Transverse colon (tissue), 4 donors: ENCODE measurements at regions not wholly inside any gene's neighbourhood (a gene's known extent, or its start where the extent isn't known, plus 50 kb on each side); places are given as distances from the start of the nearest gene placed in this dataset.

Experiments used
- DNase-seq: peaks from one replicate; pipeline ENCODE4 v3.0.0-alpha.2; 2019
- H3K27ac ChIP-seq, 4 donors: fragments of 200-600 bp; sonication (generic); 2 replicates each; pipeline ENCODE4 v1.5.1; 2016 to 2018; ENCODE audit warnings: inconsistent platforms in 4 of 4
- H3K27me3 ChIP-seq: fragments of 200-600 bp; sonication (generic); 2 replicates; pipeline ENCODE4 v1.5.1; 2017; ENCODE audit warnings: inconsistent platforms
- H3K36me3 ChIP-seq, 4 donors: fragments of 200-600 bp; sonication (generic); 2 replicates each; pipeline ENCODE4 v1.5.1; 2017 to 2019; ENCODE audit warnings: inconsistent platforms in 4 of 4
- H3K4me1 ChIP-seq, 4 donors: fragments of 200-600 bp; sonication (generic); 2 replicates each; pipeline ENCODE4 v1.5.1; 2017 to 2020; ENCODE audit warnings: inconsistent platforms in 4 of 4
- H3K4me3 ChIP-seq, 4 donors: fragments of 200-600 bp; sonication (generic); 1 replicate in 1 of 4; 2 replicates in 3 of 4; pipeline versions ENCODE4 v1.5.1 to v1.6.1; 2017 to 2019; ENCODE audit warnings: inconsistent platforms in 4 of 4
- H3K9me3 ChIP-seq, 2 donors: fragments of 200-600 bp; sonication (generic); 2 replicates each; pipeline ENCODE4 v1.5.1; 2017 to 2019; ENCODE audit warnings: inconsistent platforms in 2 of 2
- EP300 ChIP-seq: sonication (generic); formaldehyde crosslinking; IDR thresholded peaks from one replicate; pipeline ENCODE4 v1.6.1; 2017; ENCODE audit warnings: antibody characterized with exemption, low read depth
- POLR2A ChIP-seq: fragments of 450-650 bp; IDR thresholded peaks from one replicate; pipeline ENCODE4 v1.6.1; 2016; ENCODE audit warnings: antibody characterized with exemption, mild to moderate bottlenecking, moderate library complexity
- POLR2AphosphoS5 ChIP-seq, 3 donors: sonication (generic); formaldehyde crosslinking; IDR thresholded peaks; one replicate each; pipeline ENCODE4 v1.6.1; 2016; ENCODE audit warnings: antibody characterized with exemption in 3 of 3
- WGBS, 2 donors: methylation state at CpG; one replicate each; pipeline ENCODE4 v1.1.5; 2018; ENCODE audit warnings: low coverage in 1 of 2; 5-methylcytosine and 5-hydroxymethylcytosine counted together
- in situ Hi-C, 4 donors: fragments of 200-750 bp; cut with MboI; loops; one replicate each; pipeline versions ENCODE4 v1.15.0 to v1.15.1; 2017; ENCODE audit warnings: low sequenced_read_pairs in 3 of 4, low pct_ligation_motif_present in 1 of 4, low pct_unique_long_range_greater_than_20kb in 1 of 4
- intact Hi-C: fragments of 100-400 bp; cut with DNase I; formaldehyde crosslinking; loops from one replicate; pipeline ENCODE4 v1.15.1; 2023; ENCODE audit warnings: low total_unique reads
- TF ChIP-seq, protein P1 (sequence below), 5 experiments: fragments of 200-600 bp in 3 of 5; fragments of 450-650 bp in 2 of 5; sonication (generic) in 3 of 5; IDR thresholded peaks; 1 replicate in 2 of 5; 2 replicates in 3 of 5; pipeline ENCODE4 v1.5.1; 2016 to 2017; ENCODE audit warnings: antibody characterized with exemption in 5 of 5, inconsistent platforms in 3 of 5, mild to moderate bottlenecking in 2 of 5, moderate library complexity in 1 of 5

DNA sequence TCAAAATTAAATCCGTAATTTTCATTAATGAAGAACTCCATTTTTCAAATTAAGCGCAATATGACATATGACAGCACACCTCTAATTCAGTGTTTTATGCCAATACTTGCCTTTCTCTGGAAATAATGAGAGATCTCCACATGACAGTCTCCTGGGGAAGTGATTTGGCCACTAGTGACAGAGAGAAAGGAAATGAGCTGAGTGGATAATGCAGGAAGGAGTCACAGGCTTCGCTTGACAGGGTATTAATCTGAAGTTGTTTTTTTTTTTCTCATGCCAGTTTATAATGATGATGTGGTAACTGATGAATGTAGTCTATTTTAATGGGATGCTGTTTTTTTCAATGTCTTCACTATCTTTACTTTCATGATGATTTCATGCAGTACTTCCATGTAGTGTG, 1079.4 kb upstream of the GYPC start:
- no peak overlapping the region for H3K27ac ChIP-seq
- no peaks in the 10 kb centered on the region for H3K36me3 ChIP-seq
- WGBS, 2 donors, result 84 to 85% methylated on average over 3 of the region's 3 CpGs
- intact Hi-C loops (no loop called here), in situ Hi-C loops (no loop called here)
- H3K4me3 ChIP-seq, result no peak overlapping the region
- TF ChIP-seq, protein P1, sequence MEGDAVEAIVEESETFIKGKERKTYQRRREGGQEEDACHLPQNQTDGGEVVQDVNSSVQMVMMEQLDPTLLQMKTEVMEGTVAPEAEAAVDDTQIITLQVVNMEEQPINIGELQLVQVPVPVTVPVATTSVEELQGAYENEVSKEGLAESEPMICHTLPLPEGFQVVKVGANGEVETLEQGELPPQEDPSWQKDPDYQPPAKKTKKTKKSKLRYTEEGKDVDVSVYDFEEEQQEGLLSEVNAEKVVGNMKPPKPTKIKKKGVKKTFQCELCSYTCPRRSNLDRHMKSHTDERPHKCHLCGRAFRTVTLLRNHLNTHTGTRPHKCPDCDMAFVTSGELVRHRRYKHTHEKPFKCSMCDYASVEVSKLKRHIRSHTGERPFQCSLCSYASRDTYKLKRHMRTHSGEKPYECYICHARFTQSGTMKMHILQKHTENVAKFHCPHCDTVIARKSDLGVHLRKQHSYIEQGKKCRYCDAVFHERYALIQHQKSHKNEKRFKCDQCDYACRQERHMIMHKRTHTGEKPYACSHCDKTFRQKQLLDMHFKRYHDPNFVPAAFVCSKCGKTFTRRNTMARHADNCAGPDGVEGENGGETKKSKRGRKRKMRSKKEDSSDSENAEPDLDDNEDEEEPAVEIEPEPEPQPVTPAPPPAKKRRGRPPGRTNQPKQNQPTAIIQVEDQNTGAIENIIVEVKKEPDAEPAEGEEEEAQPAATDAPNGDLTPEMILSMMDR (IDR thresholded peaks at IDR 0.05), result no peak
- TF ChIP-seq POLR2A, result no peak
- no peak for TF ChIP-seq POLR2AphosphoS5 (IDR thresholded peaks at IDR 0.05)
- TF ChIP-seq EP300, result no peak
- no peak for DNase-seq
- peaks cover 0 to 4% (median 0%) of the 10 kb centered on the region in 4 donors for H3K4me1 ChIP-seq
- H3K9me3 ChIP-seq, result no peaks in the 10 kb centered on the region
- no peaks in the 10 kb centered on the region for H3K27me3 ChIP-seq

DNA sequence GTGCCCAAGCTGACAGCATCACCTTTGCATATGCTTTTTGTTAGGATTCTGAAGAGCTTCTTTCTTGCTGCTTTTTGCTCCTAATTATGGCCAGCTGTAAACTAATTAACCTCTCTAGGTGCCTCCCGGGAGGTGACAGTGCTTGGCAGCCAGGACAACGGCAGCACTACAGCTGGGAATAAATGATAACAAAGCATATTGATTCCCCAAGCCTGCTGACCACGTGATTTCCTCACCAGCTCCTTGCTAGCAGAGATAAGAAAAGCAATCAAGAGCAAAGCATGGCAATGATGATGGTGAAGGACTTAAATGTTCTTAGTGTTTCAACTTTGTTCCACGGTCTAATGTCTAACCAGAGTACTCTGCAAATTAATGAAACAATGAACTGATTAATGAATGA, 1074.4 kb upstream of the GYPC start:
- DNase-seq, result peak; percentile 27
- Histone ChIP-seq H3K4me1 (peaks cover 0 to 7% (median 0%) of the 10 kb centered on the region in 4 donors), H3K36me3 (no peaks in the 10 kb centered on the region), H3K27ac (no peak overlapping the region), H3K4me3 (no peak overlapping the region), H3K27me3 (no peaks in the 10 kb centered on the region), H3K9me3 (no peaks in the 10 kb centered on the region)
- intact Hi-C loops (no loop called here), in situ Hi-C loops (no loop called here)
- TF ChIP-seq, protein P1 (IDR thresholded peaks at IDR 0.05), result no peak
- TF ChIP-seq POLR2A (no peak), POLR2AphosphoS5 (IDR thresholded peaks at IDR 0.05) (no peak), EP300 (no peak)
- WGBS, 2 donors, result 12 to 24% methylated on average over 2 to 4 of the region's 4 CpGs

DNA sequence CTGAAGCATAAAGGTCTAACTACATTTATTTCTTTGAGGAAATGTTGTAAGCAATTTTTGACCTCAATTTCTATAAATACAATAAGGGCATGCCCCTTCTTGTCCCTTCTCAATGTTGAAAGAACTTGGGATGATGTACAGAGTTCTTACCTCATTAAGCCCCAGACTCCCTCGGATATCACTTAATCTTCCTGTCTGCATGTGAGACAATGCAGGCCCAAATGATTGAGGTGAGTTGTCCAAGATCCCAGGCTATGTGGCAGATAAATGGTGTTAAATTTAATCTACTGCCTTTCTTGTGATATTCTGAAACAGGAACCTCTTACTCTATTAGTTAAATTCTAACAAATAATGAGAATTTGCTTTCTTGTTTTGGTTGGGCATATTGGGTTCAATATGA, 1073.4 kb upstream of the GYPC start:
- DNase-seq, result no peak
- TF ChIP-seq EP300 (no peak), POLR2A (no peak), POLR2AphosphoS5 (IDR thresholded peaks at IDR 0.05) (no peak)
- TF ChIP-seq, protein P1 (IDR thresholded peaks at IDR 0.05), result no peak
- no peaks in the 10 kb centered on the region for H3K36me3 ChIP-seq
- H3K9me3 ChIP-seq, result no peaks in the 10 kb centered on the region
- in situ Hi-C loops, result no loop called here
- 33 to 47% methylated on average over 1 of the region's 1 CpG for WGBS, 2 donors
- H3K4me3 ChIP-seq, result no peak overlapping the region
- H3K27ac ChIP-seq, result no peak overlapping the region
- H3K27me3 ChIP-seq, result no peaks in the 10 kb centered on the region
- intact Hi-C loops, result no loop called here
- peaks cover 0 to 7% (median 0%) of the 10 kb centered on the region in 4 donors for H3K4me1 ChIP-seq

DNA sequence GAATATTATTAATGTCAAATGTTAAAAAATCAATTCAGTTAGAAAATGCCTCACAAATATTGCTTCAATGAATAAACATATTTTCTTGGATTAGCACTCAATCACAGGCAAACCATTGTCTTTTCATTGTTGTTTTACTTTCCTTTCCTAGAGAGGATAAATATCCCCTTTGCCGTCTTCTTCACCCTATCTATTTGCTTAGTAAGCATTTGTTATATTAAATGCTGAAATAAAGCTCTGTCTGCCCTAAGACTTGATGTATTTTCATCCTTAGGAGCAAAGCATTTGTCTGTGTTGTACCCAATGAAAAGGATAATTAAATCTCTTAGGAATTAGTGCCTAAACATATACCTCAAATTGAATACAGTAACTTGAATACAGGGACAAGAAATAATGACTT, 1071.2 kb upstream of the GYPC start:
- WGBS, 2 donors, result 80% methylated on average over 1 of the region's 1 CpG
- no peak overlapping the region for H3K4me3 ChIP-seq
- intact Hi-C loops, result no loop called here
- no peak overlapping the region for H3K27ac ChIP-seq
- in situ Hi-C loops, result no loop called here
- no peak for TF ChIP-seq POLR2AphosphoS5 (IDR thresholded peaks at IDR 0.05)
- TF ChIP-seq, protein P1 (IDR thresholded peaks at IDR 0.05), result no peak
- TF ChIP-seq EP300, result no peak
- TF ChIP-seq POLR2A, result no peak
- H3K36me3 ChIP-seq, result no peaks in the 10 kb centered on the region
- H3K9me3 ChIP-seq, result no peaks in the 10 kb centered on the region
- peaks cover 0 to 7% (median 0%) of the 10 kb centered on the region in 4 donors for H3K4me1 ChIP-seq
- no peaks in the 10 kb centered on the region for H3K27me3 ChIP-seq
- DNase-seq, result no peak
